ENCODE measurements at regions not wholly inside any gene's neighbourhood (a gene's known extent, or its start where the extent isn't known, plus 50 kb on each side); places are given as distances from the start of the nearest gene placed in this dataset.
A peak's percentile ranks its signal among the peaks of the same experiment; 100 is the strongest.

DNA sequence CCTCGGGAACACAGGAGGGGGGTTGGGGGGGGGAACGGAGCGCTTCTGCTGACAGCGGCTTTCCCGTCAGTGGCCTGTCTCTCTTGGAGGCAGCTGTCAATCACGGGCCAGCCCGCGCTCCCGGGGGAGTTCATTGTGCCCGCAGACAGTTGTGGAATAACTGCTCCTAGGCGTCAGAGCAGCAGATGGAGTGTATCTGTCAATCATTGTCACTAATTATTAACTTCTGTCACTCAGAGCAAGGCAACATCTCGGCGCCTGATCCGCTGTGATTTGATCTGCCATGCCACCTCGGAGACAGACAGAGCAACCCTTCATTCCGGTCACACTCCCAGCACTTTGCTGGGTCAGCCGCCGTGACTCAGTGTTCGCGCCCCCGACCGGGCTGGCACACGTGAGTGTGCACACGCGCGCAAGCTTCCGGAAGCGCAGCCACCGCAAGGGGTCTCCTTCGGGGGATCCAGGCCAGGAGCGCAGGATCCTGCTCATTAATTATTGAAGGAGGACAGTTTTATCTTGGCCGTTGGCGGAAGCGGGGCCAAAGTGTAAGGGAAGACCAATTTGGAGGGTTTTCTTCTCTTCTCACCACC is 75.8 kb downstream of the RRAGC start (continued):
- TF ChIP-seq CXXC5 (CRISPR knock-in tag; IDR thresholded peaks at IDR 0.05) (peak; percentile 34; the same call in 1 of the 2 replicates), EP300 (IDR thresholded peaks at IDR 0.05; ENCODE audit: low read length) (0 out of 2 replicates have a peak, but pooled peaks have one; percentile 24), ARID1B (IDR thresholded peaks at IDR 0.05) (0 out of 2 replicates have a peak, but pooled peaks have one; percentile 10), PHF21A (IDR thresholded peaks at IDR 0.05; ENCODE audit: borderline replicate concordance, low read depth) (0 out of 2 replicates have a peak, but pooled peaks have one; percentile 51), ZZZ3 (IDR thresholded peaks at IDR 0.05) (no peak), ELF1 (tag; IDR thresholded peaks at IDR 0.05) (0 out of 2 replicates have a peak, but pooled peaks have one; percentile 31), BHLHE40 (IDR thresholded peaks at IDR 0.05; ENCODE audit: low read length) (peak; percentile 60), FOXM1 (IDR thresholded peaks at IDR 0.05; ENCODE audit: low read depth) (no peak), FOXM1 (CRISPR knock-in tag; IDR thresholded peaks at IDR 0.05; ENCODE audit: low read depth) (no peak), MEIS2 (IDR thresholded peaks at IDR 0.05; ENCODE audit: partially characterized antibody) (peak; percentile 97)
- TF ChIP-seq, protein P1, sequence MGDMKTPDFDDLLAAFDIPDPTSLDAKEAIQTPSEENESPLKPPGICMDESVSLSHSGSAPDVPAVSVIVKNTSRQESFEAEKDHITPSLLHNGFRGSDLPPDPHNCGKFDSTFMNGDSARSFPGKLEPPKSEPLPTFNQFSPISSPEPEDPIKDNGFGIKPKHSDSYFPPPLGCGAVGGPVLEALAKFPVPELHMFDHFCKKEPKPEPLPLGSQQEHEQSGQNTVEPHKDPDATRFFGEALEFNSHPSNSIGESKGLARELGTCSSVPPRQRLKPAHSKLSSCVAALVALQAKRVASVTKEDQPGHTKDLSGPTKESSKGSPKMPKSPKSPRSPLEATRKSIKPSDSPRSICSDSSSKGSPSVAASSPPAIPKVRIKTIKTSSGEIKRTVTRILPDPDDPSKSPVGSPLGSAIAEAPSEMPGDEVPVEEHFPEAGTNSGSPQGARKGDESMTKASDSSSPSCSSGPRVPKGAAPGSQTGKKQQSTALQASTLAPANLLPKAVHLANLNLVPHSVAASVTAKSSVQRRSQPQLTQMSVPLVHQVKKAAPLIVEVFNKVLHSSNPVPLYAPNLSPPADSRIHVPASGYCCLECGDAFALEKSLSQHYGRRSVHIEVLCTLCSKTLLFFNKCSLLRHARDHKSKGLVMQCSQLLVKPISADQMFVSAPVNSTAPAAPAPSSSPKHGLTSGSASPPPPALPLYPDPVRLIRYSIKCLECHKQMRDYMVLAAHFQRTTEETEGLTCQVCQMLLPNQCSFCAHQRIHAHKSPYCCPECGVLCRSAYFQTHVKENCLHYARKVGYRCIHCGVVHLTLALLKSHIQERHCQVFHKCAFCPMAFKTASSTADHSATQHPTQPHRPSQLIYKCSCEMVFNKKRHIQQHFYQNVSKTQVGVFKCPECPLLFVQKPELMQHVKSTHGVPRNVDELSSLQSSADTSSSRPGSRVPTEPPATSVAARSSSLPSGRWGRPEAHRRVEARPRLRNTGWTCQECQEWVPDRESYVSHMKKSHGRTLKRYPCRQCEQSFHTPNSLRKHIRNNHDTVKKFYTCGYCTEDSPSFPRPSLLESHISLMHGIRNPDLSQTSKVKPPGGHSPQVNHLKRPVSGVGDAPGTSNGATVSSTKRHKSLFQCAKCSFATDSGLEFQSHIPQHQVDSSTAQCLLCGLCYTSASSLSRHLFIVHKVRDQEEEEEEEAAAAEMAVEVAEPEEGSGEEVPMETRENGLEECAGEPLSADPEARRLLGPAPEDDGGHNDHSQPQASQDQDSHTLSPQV (IDR thresholded peaks at IDR 0.05), result peak; percentile 8; the same call in 1 of the 2 replicates

All from K562 (cell line).